Muscle of back (tissue), 3 donors: ENCODE measurements at regions not wholly inside any gene's neighbourhood (a gene's known extent, or its start where the extent isn't known, plus 50 kb on each side); places are given as distances from the start of the nearest gene placed in this dataset.

Experiments used
- DNase-seq, 3 donors: peaks; one replicate each; pipeline versions ENCODE4 v3.0.0 to v3.0.0-alpha.2; 2013

DNA sequence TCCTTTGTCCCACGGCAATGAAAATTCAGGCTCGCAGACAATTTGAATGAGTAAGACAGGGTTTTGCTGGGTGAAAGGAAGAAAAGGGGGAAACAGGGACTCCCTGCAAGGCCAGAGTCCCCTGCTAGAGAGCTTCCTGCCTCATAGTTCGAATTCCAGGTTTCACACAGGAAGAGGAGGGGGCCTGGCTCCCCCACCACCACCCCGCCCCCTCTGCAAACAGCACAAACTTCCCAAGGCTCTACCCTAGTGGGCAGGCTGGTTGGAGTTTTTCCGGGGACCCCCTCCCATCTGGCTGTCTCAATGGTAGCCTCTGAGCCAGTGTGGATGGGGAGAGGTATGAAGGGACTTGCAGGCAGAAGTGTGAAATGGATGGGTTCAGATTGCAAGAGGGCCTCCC lies 57.4 kb upstream of the NEBL start:
- no peak for DNase-seq

- no peak for DNase-seq
Measured at GRCh38 chr10:20953120-20953519, 56.0 kb upstream of the NEBL start.

DNA sequence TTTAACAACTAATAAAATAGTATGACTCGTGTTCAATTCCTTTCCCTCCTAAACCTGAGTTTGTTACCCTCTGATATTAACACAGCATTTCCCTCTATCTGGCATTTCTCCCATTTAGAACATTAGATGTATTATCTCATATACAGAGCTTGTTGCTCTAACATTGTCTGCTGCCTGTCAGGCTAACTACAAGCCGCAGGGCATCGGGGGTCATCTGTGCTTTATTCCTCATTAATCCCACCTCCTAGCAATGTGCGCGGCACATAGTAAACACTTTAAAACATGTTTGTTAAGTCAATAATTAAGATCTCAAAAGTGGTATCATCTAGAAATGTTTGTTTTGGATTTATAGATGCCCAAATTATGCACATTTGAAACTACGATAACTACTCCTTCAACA lies 52.9 kb upstream of the NEBL start:
- no peak for DNase-seq

- DNase-seq, result peak in 1 of 3 donors; percentile 38
Measured at GRCh38 chr10:20948686-20949327, 51.7 kb upstream of the NEBL start.
